ENCODE measurements at regions not wholly inside any gene's neighbourhood (a gene's known extent, or its start where the extent isn't known, plus 50 kb on each side); places are given as distances from the start of the nearest gene placed in this dataset.
A peak's percentile ranks its signal among the peaks of the same experiment; 100 is the strongest.

DNA sequence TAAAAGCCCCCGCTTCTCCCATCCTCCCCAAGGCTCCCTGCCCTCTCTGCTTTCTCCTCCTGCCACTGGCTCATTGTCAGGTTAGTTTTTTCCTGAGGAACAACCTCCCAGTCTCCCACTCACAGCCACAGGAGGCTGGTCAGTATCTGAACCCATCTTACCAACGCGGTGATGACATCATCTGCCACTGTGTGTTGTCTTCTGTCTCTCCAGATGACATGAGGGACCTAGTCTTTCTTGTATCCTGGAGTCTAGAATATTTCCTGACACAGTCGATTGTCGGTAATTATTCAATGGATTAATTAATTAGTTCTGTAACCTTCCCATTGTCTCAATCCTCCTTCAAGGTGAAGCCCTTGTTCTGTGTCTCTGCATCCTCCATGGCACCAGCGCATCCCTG is 290.2 kb downstream of the GALR1 start:
- no peaks in the 10 kb centered on the region for H3K4me1 Mint-ChIP-seq
- H3K27ac Mint-ChIP-seq: no peak overlapping the region
- H3K36me3 Mint-ChIP-seq (ENCODE audit: low read depth): no peaks in the 10 kb centered on the region
- no peak overlapping the region for H3K4me3 Mint-ChIP-seq
- H3K9me3 Mint-ChIP-seq: peaks cover 11% of the 10 kb centered on the region
- peaks cover 28% of the 10 kb centered on the region for H3K27me3 Mint-ChIP-seq
- ATAC-seq (replicated peaks): no peak

DNA sequence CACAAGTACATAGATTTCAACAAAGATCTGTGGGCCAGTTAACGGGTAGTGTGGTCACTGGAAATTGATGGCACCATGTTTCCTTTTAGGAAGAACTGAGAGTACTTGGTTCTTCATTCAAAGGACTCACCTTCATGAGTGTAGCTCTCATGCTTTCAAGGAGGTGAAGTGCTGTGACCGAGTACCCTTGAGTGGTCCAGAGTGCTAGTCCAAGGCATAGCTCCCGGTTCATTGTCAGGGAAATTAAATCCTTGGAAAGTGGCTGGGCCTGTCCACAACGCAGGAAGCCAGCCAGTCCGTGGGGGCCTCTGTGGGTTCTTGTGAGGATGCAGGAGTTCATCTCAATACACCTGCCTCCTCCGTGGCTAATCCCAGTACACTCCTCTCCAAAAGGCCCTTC is 295.1 kb downstream of the GALR1 start:
- H3K4me3 Mint-ChIP-seq: no peak overlapping the region
- H3K27me3 Mint-ChIP-seq: peaks cover 27% of the 10 kb centered on the region
- peaks cover 4% of the 10 kb centered on the region for H3K9me3 Mint-ChIP-seq
- H3K4me1 Mint-ChIP-seq: no peaks in the 10 kb centered on the region
- no peaks in the 10 kb centered on the region for H3K36me3 Mint-ChIP-seq (ENCODE audit: low read depth)
- H3K27ac Mint-ChIP-seq: no peak overlapping the region
- ATAC-seq (replicated peaks): no peak

DNA sequence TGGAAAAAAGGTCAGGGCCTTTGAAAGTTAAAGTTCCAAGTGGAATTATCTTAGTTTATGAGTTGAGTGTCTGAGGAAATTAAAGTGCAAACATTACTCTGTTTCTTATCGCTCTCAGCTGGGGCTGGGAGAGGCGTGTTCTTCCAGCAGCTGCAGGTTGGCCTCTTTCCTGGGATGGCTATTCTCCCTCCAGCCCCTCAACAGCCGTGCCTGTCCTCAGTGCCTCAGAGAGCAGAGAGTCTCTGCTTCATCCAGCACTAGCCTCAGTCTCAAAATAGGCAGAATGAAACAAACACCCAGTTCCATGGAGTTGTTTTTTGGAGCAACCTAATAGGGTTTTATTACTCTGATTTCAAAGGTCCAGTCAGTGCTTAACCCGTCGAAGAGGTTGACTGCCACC is 298.1 kb downstream of the GALR1 start:
- peaks cover 9% of the 10 kb centered on the region for H3K27me3 Mint-ChIP-seq
- H3K9me3 Mint-ChIP-seq: no peaks in the 10 kb centered on the region
- no peak for ATAC-seq (replicated peaks)
- no peaks in the 10 kb centered on the region for H3K36me3 Mint-ChIP-seq (ENCODE audit: low read depth)
- H3K27ac Mint-ChIP-seq: no peak overlapping the region
- H3K4me1 Mint-ChIP-seq: no peaks in the 10 kb centered on the region
- H3K4me3 Mint-ChIP-seq: no peak overlapping the region

DNA sequence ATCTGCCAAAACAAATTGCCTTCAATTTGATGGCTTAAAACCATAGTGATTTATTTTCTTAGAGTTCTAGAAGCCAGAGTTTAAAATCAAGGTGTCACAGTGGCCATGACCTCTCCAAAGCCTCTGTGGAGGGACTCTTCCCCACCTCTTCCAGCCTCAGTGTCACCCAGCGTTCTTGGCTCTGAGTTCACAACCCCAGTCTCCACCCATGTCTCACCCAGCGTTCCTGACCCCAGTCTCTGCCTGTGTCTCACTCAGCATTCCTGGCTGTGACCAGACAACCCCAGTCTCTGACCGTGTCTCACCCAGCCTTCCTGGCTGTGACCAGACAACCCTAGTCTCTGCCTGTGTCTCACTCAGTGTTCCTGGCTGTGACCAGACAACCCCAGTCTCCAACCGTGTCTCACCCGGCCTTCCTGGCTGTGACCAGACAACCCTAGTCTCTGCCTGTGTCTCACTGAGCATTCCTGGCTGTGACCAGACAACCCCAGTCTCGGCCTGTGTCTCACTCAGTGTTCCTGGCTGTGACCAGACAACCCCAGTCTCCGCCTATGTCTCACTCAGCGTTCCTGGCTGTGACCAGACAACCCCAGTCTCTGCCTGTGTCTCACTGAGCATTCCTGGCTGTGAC is 299.3 kb downstream of the GALR1 start:
- no peak overlapping the region for H3K4me3 Mint-ChIP-seq
- ATAC-seq (replicated peaks): no peak
- peaks cover 9% of the 10 kb centered on the region for H3K27me3 Mint-ChIP-seq
- no peaks in the 10 kb centered on the region for H3K36me3 Mint-ChIP-seq (ENCODE audit: low read depth)
- no peaks in the 10 kb centered on the region for H3K9me3 Mint-ChIP-seq
- no peak overlapping the region for H3K27ac Mint-ChIP-seq
- H3K4me1 Mint-ChIP-seq: no peaks in the 10 kb centered on the region

DNA sequence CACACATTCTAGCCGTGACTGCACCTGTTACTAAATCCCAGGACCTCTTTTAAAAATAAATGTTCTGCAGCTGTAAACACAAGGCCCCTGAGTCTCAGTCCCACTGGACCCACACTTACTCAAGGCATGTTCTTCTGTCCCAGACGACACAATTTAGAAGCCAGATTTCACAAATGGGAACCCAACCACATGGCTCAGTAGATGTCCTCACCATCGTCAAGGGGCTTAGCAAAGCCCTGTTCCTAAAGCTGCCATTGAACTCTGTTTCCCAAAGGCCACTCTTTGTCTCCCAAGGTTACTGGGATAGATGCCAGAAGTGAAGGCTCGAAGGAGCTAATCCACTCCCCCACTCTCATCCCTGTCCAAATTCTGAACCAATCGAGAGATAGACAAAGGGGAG is 301.0 kb downstream of the GALR1 start:
- H3K36me3 Mint-ChIP-seq (ENCODE audit: low read depth): no peaks in the 10 kb centered on the region
- H3K27ac Mint-ChIP-seq: no peak overlapping the region
- H3K27me3 Mint-ChIP-seq: peaks cover 9% of the 10 kb centered on the region
- no peaks in the 10 kb centered on the region for H3K4me1 Mint-ChIP-seq
- ATAC-seq (replicated peaks): no peak
- H3K4me3 Mint-ChIP-seq: no peak overlapping the region
- no peaks in the 10 kb centered on the region for H3K9me3 Mint-ChIP-seq

DNA sequence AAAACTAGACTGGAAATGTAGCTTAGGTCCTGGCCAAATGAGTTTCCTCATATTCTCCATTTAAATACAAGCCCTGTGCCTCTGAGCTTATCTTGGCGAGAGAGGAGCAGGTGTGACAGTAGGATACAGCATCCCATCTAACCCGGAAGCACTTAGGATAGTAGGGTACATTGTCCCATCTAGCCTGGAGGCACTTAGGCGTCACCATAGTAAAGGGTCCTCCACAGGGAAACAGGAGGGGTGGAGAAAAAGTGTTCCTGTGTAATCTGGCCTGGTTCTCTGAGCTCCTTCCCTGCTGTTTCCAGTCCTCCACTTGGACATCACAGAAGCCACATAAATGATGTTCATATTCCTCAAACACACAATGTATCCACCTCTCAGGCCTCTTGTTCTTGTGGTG is 301.4 kb downstream of the GALR1 start:
- no peaks in the 10 kb centered on the region for H3K36me3 Mint-ChIP-seq (ENCODE audit: low read depth)
- H3K4me1 Mint-ChIP-seq: no peaks in the 10 kb centered on the region
- no peak for ATAC-seq (replicated peaks)
- H3K27ac Mint-ChIP-seq: no peak overlapping the region
- peaks cover 9% of the 10 kb centered on the region for H3K27me3 Mint-ChIP-seq
- no peaks in the 10 kb centered on the region for H3K9me3 Mint-ChIP-seq
- H3K4me3 Mint-ChIP-seq: no peak overlapping the region

DNA sequence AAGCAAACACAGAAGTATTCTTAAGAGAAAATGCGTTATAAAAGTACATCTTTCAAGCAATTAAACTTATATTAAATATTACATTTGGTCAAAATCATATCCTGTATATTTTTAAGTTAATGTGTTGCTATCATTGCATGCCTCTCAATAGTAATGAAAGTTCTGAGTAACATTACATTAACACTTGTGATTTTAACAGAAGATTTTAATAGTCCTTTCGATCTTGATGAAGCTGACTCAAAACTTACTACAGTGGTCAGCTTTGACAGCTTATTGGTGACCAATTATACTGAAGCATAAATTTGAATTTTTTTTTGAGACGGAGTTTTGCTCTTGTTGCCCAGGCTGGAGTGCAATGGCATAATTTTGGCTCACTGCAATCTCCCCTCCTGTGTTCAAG is 303.3 kb downstream of the GALR1 start:
- no peak for ATAC-seq (replicated peaks)
- no peak overlapping the region for H3K4me3 Mint-ChIP-seq
- no peaks in the 10 kb centered on the region for H3K36me3 Mint-ChIP-seq (ENCODE audit: low read depth)

DNA sequence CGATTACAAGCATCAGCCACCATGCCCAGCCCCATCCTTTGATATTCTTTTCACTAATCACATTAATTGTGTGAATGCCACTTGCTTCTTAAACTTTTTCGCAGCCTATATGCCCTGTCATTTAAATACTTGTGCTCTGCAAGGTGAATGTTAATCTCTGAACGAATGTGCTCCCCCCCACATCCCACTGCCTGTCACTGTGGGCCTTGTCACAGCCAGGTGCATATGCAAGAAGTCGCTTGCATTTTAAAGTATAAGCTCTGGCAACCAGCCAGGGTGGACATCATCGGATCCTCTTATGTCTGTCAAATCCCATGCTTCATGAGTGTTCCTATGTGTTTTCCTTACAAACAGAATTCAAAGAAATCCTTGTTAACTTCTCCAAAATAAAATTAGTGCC is 304.4 kb downstream of the GALR1 start:
- no peaks in the 10 kb centered on the region for H3K9me3 Mint-ChIP-seq
- H3K27me3 Mint-ChIP-seq: peaks cover 8% of the 10 kb centered on the region
- H3K36me3 Mint-ChIP-seq (ENCODE audit: low read depth): no peaks in the 10 kb centered on the region
- ATAC-seq (replicated peaks): no peak
- no peaks in the 10 kb centered on the region for H3K4me1 Mint-ChIP-seq
- no peak overlapping the region for H3K27ac Mint-ChIP-seq
- H3K4me3 Mint-ChIP-seq: no peak overlapping the region

More for the DNA sequence above, 303.3 kb downstream of the GALR1 start:
- H3K27me3 Mint-ChIP-seq: peaks cover 15% of the 10 kb centered on the region
- H3K27ac Mint-ChIP-seq: no peak overlapping the region
- no peaks in the 10 kb centered on the region for H3K4me1 Mint-ChIP-seq
- no peaks in the 10 kb centered on the region for H3K9me3 Mint-ChIP-seq

DNA sequence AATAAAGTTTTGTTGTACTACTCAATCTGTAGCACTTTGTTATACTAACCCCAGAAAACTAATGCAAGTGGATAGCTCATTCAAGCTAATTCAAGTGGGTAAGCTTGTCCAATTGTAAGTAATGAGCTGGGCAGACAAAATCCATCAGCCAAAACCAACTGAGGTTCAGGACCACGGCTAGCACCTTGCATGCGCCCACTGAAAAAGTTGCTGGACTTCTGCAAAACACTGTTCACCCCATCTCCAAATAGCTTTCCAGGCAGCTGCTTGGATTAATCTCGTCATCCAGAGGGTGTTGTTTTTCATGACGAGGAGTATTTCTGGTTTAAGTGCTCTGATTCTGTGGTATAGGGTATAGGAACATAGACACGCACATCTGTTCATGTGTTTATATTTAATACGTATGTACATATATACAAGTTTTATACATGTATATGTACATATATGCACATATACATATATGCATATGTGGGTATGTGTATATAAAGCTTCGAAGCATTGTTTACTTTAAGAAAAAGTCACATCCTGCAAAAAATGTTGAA is 307.5 kb downstream of the GALR1 start:
- Mint-ChIP-seq H3K27me3 (peaks cover 18% of the 10 kb centered on the region), H3K9me3 (no peaks in the 10 kb centered on the region), H3K36me3 (ENCODE audit: low read depth) (no peaks in the 10 kb centered on the region), H3K27ac (no peak overlapping the region), H3K4me1 (peaks cover 5% of the 10 kb centered on the region), H3K4me3 (no peak overlapping the region)
- ATAC-seq (replicated peaks): no peak

DNA sequence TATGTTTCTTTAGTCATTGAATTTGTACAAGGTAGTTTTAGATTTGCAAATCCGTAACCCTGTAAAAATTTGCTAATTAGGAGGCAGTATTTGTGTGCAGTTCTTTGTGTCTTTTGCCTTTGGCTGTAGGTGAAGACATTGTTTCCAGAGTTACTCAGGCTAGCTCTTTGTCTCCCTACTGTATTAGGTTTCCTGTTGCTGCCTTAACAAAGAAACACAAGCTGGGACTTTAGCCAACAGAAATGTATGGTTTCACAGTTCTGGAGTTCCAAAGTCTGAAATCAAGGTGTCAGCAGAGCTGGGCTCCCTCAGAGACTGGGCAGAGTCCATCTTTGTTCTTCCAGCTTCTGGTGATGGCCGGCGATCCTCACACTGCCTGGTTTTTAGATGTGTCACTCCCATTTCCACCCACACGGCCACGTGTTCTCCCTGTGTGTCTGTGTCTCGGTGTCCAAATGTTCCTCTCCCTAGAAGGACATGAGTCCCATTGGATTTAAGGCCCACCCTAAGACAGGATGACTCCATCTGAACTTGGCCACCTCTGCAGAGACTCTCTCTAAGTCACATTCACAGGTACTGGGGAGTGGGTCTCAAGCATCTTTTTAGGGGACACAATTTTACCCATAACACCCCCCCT is 309.7 kb downstream of the GALR1 start:
- no peak for ATAC-seq (replicated peaks)
- Mint-ChIP-seq H3K4me3 (no peak overlapping the region), H3K36me3 (ENCODE audit: low read depth) (no peaks in the 10 kb centered on the region), H3K4me1 (peaks cover 5% of the 10 kb centered on the region), H3K27ac (no peak overlapping the region), H3K27me3 (peaks cover 28% of the 10 kb centered on the region), H3K9me3 (no peaks in the 10 kb centered on the region)

DNA sequence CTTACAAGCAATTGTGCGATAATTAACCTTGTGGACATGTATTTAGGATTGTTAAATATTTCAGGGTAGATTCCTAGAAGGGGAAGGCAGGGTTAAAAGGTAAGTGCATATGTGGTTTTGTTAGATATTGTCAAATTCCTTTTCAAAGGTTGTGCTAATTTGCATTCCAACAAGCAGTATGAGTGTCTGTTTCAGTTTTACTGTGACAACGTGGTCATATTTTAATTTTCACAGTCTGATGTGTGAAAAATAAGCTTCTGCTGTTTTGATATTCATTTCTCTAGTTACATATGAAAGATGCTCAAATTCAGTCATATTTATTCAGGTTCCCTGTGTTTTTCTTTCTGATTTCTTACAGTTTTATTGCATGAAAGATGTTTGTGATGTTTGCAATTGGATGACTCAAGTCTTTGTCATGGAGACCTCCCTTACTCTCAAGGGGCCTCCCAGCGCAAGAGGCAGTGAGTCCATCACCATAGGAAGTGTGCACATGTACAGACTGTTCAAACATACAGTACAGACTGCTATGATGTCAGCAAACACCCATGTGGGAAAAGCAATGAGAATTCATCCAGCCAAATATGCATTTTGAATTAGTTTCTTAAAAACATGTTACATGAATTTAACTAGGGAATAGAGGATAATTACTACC is 310.8 kb downstream of the GALR1 start:
- Mint-ChIP-seq H3K4me1 (peaks cover 5% of the 10 kb centered on the region), H3K4me3 (no peak overlapping the region), H3K27ac (peak overlapping the region; percentile 8), H3K27me3 (peaks cover 30% of the 10 kb centered on the region), H3K9me3 (no peaks in the 10 kb centered on the region), H3K36me3 (ENCODE audit: low read depth) (no peaks in the 10 kb centered on the region)
- peak; percentile 86 for ATAC-seq (replicated peaks)

DNA sequence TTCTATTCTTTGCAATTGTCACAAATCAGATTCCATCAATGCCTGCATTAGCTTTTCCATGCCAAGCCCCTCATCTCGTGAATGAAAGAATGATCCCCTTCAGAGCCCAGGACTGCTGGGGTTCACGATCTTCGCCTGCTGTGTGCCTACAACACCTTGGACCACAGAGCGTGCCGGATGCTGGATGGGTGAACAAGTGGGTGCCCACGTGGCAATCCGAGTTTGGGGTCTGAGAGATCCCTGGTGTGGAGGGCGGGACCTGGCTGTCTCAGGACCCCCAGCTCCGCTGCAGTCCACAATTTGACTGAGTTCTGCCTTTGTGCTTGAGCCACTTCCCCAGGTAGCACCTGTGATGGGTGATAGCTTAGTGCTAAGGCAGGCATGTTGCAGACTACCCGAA is 317.0 kb downstream of the GALR1 start:
- H3K4me1 Mint-ChIP-seq: no peaks in the 10 kb centered on the region
- no peak overlapping the region for H3K27ac Mint-ChIP-seq
- peaks cover 24% of the 10 kb centered on the region for H3K27me3 Mint-ChIP-seq
- no peak for ATAC-seq (replicated peaks)
- no peak overlapping the region for H3K4me3 Mint-ChIP-seq
- no peaks in the 10 kb centered on the region for H3K36me3 Mint-ChIP-seq (ENCODE audit: low read depth)
- H3K9me3 Mint-ChIP-seq: peaks cover 3% of the 10 kb centered on the region

DNA sequence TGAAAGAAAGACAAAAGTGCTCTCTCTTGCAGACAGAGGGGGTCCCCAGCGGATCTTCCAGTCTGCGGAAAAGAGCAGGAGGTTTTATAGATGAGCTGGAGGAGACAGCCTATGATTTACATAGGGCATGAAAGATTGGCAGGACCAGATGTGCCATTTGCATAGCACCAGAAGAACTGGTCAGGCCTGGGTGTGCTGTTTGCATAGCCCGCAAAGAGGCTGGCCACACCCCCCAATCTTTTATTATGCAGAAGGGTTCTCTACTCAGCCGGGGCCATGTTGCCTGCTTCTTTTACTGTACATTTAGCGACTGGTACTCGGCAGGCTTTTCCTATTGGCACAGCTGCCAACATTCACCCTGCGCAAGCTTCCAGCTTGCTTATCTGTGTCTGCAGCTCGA is 317.6 kb downstream of the GALR1 start:
- no peaks in the 10 kb centered on the region for H3K36me3 Mint-ChIP-seq (ENCODE audit: low read depth)
- H3K4me3 Mint-ChIP-seq: no peak overlapping the region
- H3K4me1 Mint-ChIP-seq: no peaks in the 10 kb centered on the region
- H3K27me3 Mint-ChIP-seq: peaks cover 26% of the 10 kb centered on the region
- H3K9me3 Mint-ChIP-seq: peaks cover 3% of the 10 kb centered on the region
- no peak overlapping the region for H3K27ac Mint-ChIP-seq
- no peak for ATAC-seq (replicated peaks)

DNA sequence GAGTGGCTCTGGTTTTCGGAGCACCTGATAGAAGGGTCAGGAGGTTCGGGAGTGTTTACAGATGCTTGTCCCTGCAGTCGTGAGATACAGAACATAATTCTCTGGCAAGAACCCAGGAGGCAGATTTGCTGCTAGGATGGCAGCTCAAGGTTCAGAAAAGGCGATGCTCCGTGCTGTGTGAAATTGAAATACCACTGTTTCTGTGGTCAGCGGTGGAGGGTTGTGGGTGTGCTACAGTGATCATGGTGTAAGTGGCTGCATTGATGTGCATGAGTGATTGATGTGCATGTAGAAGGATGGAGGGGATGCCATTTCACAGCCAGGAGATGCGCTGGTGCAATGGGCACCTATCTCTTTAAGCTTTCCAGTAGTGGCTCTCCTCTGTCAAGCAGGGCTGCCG is 322.1 kb downstream of the GALR1 start:
- Mint-ChIP-seq H3K27me3 (peaks cover 32% of the 10 kb centered on the region), H3K9me3 (peaks cover 3% of the 10 kb centered on the region), H3K27ac (no peak overlapping the region), H3K4me1 (no peaks in the 10 kb centered on the region), H3K36me3 (ENCODE audit: low read depth) (no peaks in the 10 kb centered on the region), H3K4me3 (no peak overlapping the region)
- no peak for ATAC-seq (replicated peaks)

DNA sequence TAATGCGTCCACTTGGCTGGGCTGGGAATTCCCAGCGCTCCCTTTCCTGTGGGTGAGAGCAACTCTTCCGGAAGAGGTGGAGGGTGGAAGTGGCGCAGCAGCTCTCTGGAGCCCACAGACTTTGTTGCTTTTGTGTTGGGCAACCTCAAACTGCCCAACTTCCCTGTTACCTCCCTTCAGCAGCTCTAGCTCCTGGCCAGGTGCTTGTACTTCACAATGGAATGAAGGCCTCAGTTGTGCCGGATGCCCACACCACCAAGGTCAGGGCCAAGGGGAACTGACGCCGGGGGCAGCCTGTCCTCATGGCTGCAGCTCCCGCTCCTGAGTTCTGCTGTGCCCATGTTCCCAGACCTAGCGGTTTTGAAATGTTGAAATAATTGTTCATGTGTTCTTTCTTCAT is 322.9 kb downstream of the GALR1 start:
- Mint-ChIP-seq H3K4me1 (no peaks in the 10 kb centered on the region), H3K36me3 (ENCODE audit: low read depth) (no peaks in the 10 kb centered on the region), H3K9me3 (peaks cover 3% of the 10 kb centered on the region)

More for the DNA sequence above, 322.9 kb downstream of the GALR1 start:
- H3K27me3 Mint-ChIP-seq: peaks cover 32% of the 10 kb centered on the region
- H3K4me3 Mint-ChIP-seq: no peak overlapping the region
- no peak for ATAC-seq (replicated peaks)
- H3K27ac Mint-ChIP-seq: no peak overlapping the region

All from activated T-helper 17 cell treated with anti-CD3 and anti-CD28 coated beads, Interleukin-2, amount 50 U/mL, for 72 hours (primary cell).